SK-N-SH treated with all-trans-retinoic acid at 6 μM for 48 hours (cell line): ENCODE measurements at regions not wholly inside any gene's neighbourhood (a gene's known extent, or its start where the extent isn't known, plus 50 kb on each side); places are given as distances from the start of the nearest gene placed in this dataset.

Source experiments
- ATAC-seq: fragments of 200-7000 bp; cut with Tn5 transposase; 3 replicates; pipeline ENCODE4 v1.9.1; 2020; ENCODE audit warnings: mild to moderate bottlenecking, moderate library complexity
- ARNTL ChIP-seq: fragments of 450-650 bp; formaldehyde crosslinking; IDR thresholded peaks from 2 replicates; pipeline ENCODE4 v1.5.0; 2020; ENCODE audit warnings: low read depth, mild to moderate bottlenecking, moderate library complexity, borderline replicate concordance
- BACH2 ChIP-seq: fragments of 250-450 bp; sonication (Bioruptor Pico); IDR thresholded peaks from 2 replicates; pipeline ENCODE4 v1.9.0; 2021; ENCODE audit warnings: mild to moderate bottlenecking, borderline replicate concordance
- CSDC2 ChIP-seq: fragments of 250-450 bp; sonication (Bioruptor Pico); IDR thresholded peaks from 2 replicates; pipeline ENCODE4 v1.5.0; 2020; ENCODE audit warnings: mild to moderate bottlenecking, moderate library complexity
- ESRRG ChIP-seq: fragments of 250-450 bp; sonication (Bioruptor Pico); IDR thresholded peaks from 2 replicates; pipeline ENCODE4 v1.6.1; 2021; ENCODE audit warnings: mild to moderate bottlenecking
- GLIS3 ChIP-seq: fragments of 250-450 bp; sonication (Bioruptor Pico); IDR thresholded peaks from 2 replicates; pipeline ENCODE4 v1.5.0; 2020; ENCODE audit warnings: mild to moderate bottlenecking, moderate library complexity
- ISL1 ChIP-seq: fragments of 250-450 bp; sonication (Bioruptor Pico); IDR thresholded peaks from 2 replicates; pipeline ENCODE4 v2.1.2; 2022; ENCODE audit warnings: mild to moderate bottlenecking, moderate library complexity
- OSR1 ChIP-seq: fragments of 250-450 bp; sonication (Bioruptor Pico); IDR thresholded peaks from 2 replicates; pipeline ENCODE4 v1.8.0; 2022; ENCODE audit warnings: moderate library complexity, mild to moderate bottlenecking, inconsistent platforms
- PPARA ChIP-seq: fragments of 250-450 bp; sonication (Bioruptor Pico); IDR thresholded peaks from 2 replicates; pipeline ENCODE4 v1.5.0; 2020; ENCODE audit warnings: mild to moderate bottlenecking, borderline replicate concordance
- RARB ChIP-seq: fragments of 250-450 bp; sonication (Bioruptor Pico); IDR thresholded peaks from 2 replicates; pipeline ENCODE4 v1.8.0; 2021; ENCODE audit warnings: mild to moderate bottlenecking, moderate library complexity
- SNAI2 ChIP-seq: fragments of 250-450 bp; sonication (Bioruptor Pico); IDR thresholded peaks from 2 replicates; pipeline ENCODE4 v1.5.0; 2020; ENCODE audit warnings: mild to moderate bottlenecking, moderate library complexity
- TCF4 ChIP-seq: fragments of 250-450 bp; sonication (Bioruptor Pico); IDR thresholded peaks from 2 replicates; pipeline ENCODE4 v1.8.0; 2021; ENCODE audit warnings: mild to moderate bottlenecking, moderate library complexity, borderline replicate concordance
- TOX ChIP-seq: fragments of 250-450 bp; sonication (Bioruptor Pico); IDR thresholded peaks from 2 replicates; pipeline ENCODE4 v1.8.0; 2021; ENCODE audit warnings: mild to moderate bottlenecking, moderate library complexity, borderline replicate concordance
- ZC3H10 ChIP-seq: fragments of 250-450 bp; sonication (Bioruptor Pico); IDR thresholded peaks from 2 replicates; pipeline ENCODE4 v1.5.1; 2021; ENCODE audit warnings: mild to moderate bottlenecking, moderate library complexity
- ZFP3 ChIP-seq: fragments of 250-450 bp; sonication (Bioruptor Pico); IDR thresholded peaks from 2 replicates; pipeline ENCODE4 v1.5.0; 2020; ENCODE audit warnings: mild to moderate bottlenecking, moderate library complexity
- ZFP30 ChIP-seq: fragments of 450-650 bp; formaldehyde crosslinking; IDR thresholded peaks from 2 replicates; pipeline ENCODE4 v1.5.0; 2022; ENCODE audit warnings: mild to moderate bottlenecking, moderate library complexity
- ZNF565 ChIP-seq: fragments of 450-650 bp; formaldehyde crosslinking; conservative IDR thresholded peaks from 2 replicates; pipeline ENCODE4 v1.5.0; 2020; ENCODE audit warnings: low read depth, mild to moderate bottlenecking, moderate library complexity
- ZNF70 ChIP-seq: fragments of 450-650 bp; formaldehyde crosslinking; IDR thresholded peaks from 2 replicates; pipeline ENCODE4 v1.5.0; 2020; ENCODE audit warnings: mild to moderate bottlenecking, moderate library complexity
- ZNF8 ChIP-seq: fragments of 450-650 bp; formaldehyde crosslinking; IDR thresholded peaks from 2 replicates; pipeline ENCODE4 v1.5.0; 2020; ENCODE audit warnings: mild to moderate bottlenecking, moderate library complexity
- TF ChIP-seq, protein P1 (sequence below): fragments of 250-450 bp; sonication (Bioruptor Pico); IDR thresholded peaks from 2 replicates; pipeline ENCODE4 v1.8.0; 2020; ENCODE audit warnings: mild to moderate bottlenecking, moderate library complexity, borderline replicate concordance
- TF ChIP-seq, protein P2 (sequence below): fragments of 250-450 bp; sonication (Bioruptor Pico); IDR thresholded peaks from 2 replicates; pipeline ENCODE4 v1.5.1; 2020; ENCODE audit warnings: low read depth, mild to moderate bottlenecking, moderate library complexity
- TF ChIP-seq, protein P3 (sequence below): fragments of 250-450 bp; sonication (Bioruptor Pico); IDR thresholded peaks from 2 replicates; pipeline ENCODE4 v1.5.0; 2020; ENCODE audit warnings: mild to moderate bottlenecking, moderate library complexity
- TF ChIP-seq, protein P4 (sequence below): fragments of 250-450 bp; sonication (Bioruptor Pico); IDR thresholded peaks from 2 replicates; pipeline ENCODE4 v1.5.1; 2021; ENCODE audit warnings: mild to moderate bottlenecking, moderate library complexity

DNA sequence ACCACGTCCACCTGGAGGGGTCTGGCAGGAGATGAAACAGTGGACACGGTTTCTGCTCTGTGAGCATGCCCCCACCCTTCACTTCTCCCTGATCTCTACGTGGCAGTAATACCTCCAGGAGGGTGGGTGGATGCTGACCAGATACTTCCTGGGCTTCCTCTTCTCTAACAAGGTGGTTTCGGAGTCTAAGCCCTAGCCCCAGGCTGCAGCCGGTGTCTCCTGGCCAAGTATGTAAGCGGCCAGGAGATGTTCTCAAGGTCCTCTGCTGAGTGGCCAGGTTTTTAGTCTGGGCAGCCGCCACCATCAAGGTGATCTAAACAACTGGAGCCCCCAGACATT, 101.8 kb upstream of the ASB18 start (continued):
- TF ChIP-seq, protein P1, sequence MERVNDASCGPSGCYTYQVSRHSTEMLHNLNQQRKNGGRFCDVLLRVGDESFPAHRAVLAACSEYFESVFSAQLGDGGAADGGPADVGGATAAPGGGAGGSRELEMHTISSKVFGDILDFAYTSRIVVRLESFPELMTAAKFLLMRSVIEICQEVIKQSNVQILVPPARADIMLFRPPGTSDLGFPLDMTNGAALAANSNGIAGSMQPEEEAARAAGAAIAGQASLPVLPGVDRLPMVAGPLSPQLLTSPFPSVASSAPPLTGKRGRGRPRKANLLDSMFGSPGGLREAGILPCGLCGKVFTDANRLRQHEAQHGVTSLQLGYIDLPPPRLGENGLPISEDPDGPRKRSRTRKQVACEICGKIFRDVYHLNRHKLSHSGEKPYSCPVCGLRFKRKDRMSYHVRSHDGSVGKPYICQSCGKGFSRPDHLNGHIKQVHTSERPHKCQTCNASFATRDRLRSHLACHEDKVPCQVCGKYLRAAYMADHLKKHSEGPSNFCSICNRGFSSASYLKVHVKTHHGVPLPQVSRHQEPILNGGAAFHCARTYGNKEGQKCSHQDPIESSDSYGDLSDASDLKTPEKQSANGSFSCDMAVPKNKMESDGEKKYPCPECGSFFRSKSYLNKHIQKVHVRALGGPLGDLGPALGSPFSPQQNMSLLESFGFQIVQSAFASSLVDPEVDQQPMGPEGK (CRISPR knock-in tag), result no peak
- TF ChIP-seq TCF4, result no peak
- no peak for TF ChIP-seq ZNF565
- no peak for TF ChIP-seq ARNTL
- no peak for TF ChIP-seq SNAI2
- TF ChIP-seq, protein P2, sequence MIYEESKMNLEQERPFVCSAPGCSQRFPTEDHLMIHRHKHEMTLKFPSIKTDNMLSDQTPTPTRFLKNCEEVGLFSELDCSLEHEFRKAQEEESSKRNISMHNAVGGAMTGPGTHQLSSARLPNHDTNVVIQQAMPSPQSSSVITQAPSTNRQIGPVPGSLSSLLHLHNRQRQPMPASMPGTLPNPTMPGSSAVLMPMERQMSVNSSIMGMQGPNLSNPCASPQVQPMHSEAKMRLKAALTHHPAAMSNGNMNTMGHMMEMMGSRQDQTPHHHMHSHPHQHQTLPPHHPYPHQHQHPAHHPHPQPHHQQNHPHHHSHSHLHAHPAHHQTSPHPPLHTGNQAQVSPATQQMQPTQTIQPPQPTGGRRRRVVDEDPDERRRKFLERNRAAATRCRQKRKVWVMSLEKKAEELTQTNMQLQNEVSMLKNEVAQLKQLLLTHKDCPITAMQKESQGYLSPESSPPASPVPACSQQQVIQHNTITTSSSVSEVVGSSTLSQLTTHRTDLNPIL (CRISPR knock-in tag), result no peak

DNA sequence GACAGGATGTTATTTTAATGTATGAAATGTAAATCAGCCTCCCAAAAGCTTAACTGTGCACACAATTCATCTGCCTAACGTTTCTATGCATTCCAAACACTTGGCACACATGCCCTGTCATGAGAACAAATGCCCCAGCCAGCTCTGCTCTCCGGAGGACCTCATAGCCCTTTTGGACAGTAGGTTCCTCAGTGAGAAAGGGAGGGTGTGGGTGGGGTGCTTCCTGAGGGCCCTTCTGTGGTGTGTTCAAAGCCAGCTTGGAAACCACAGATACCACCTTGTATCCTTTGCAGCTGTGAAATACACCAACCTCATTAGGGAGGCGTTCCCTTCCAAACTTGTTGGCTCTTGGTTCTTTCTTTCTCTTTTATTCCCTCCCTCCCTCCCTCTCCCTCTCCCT, 102.2 kb upstream of the ASB18 start:
- no peak for ATAC-seq

DNA sequence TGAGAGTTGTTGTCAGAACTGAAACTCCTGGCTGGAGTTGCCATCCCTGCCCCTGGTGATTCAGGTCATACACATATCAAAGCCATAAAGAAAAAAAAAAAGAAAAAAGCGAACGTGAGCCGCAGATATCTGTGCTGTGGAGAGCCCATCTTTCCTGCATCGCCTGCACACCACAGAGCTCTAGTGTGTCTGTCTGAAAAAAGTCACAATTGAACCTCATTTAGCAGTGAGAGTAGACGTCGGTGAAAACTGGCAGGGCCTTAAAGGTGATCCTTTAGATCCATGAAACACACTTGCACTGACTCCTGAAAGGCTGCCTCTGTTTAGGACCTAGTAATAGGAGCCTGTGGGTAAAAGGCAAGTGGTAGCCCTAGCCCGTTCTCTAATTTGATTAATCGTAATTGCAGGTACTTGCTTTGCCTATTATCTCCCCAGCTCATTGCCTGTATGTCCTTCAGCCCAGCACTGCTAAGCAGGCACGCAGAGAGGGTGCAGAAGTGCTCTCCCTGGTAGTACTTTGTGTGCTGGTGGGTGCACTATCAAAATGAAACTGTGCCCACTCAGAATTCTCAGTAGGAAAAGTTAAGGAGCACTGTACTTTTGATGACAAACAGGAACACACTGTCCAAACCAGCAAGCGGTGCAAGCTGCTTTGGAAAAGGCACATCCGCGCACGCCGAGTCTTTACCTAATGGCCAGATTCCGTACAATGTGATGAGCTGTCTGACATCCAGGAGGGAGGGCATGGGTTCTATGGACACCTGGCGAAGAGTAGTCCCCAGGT, 103.5 kb upstream of the ASB18 start:
- TF ChIP-seq PPARA (CRISPR knock-in tag) (no peak), SNAI2 (no peak), GLIS3 (CRISPR knock-in tag) (no peak), BACH2 (no peak), ZFP30 (CRISPR knock-in tag) (no peak), TCF4 (no peak), ZC3H10 (CRISPR knock-in tag) (no peak), ZNF70 (CRISPR knock-in tag) (no peak), ZNF565 (no peak), TOX (CRISPR knock-in tag) (no peak), ARNTL (no peak), OSR1 (CRISPR knock-in tag) (no peak), CSDC2 (no peak), ZFP3 (CRISPR knock-in tag) (no peak), RARB (no peak), ZNF8 (CRISPR knock-in tag) (no peak)
- TF ChIP-seq, protein P2 (CRISPR knock-in tag), result no peak
- TF ChIP-seq, protein P3, sequence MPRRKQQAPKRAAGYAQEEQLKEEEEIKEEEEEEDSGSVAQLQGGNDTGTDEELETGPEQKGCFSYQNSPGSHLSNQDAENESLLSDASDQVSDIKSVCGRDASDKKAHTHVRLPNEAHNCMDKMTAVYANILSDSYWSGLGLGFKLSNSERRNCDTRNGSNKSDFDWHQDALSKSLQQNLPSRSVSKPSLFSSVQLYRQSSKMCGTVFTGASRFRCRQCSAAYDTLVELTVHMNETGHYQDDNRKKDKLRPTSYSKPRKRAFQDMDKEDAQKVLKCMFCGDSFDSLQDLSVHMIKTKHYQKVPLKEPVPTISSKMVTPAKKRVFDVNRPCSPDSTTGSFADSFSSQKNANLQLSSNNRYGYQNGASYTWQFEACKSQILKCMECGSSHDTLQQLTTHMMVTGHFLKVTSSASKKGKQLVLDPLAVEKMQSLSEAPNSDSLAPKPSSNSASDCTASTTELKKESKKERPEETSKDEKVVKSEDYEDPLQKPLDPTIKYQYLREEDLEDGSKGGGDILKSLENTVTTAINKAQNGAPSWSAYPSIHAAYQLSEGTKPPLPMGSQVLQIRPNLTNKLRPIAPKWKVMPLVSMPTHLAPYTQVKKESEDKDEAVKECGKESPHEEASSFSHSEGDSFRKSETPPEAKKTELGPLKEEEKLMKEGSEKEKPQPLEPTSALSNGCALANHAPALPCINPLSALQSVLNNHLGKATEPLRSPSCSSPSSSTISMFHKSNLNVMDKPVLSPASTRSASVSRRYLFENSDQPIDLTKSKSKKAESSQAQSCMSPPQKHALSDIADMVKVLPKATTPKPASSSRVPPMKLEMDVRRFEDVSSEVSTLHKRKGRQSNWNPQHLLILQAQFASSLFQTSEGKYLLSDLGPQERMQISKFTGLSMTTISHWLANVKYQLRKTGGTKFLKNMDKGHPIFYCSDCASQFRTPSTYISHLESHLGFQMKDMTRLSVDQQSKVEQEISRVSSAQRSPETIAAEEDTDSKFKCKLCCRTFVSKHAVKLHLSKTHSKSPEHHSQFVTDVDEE (CRISPR knock-in tag), result no peak

More for the DNA sequence above, 102.2 kb upstream of the ASB18 start:
- TF ChIP-seq TOX (CRISPR knock-in tag) (no peak), CSDC2 (no peak), ARNTL (no peak), ZFP30 (CRISPR knock-in tag) (no peak), ZFP3 (CRISPR knock-in tag) (no peak), GLIS3 (CRISPR knock-in tag) (no peak), ZNF565 (no peak), ISL1 (CRISPR knock-in tag) (no peak), SNAI2 (no peak), PPARA (CRISPR knock-in tag) (no peak), ZNF8 (CRISPR knock-in tag) (no peak), ESRRG (CRISPR knock-in tag) (no peak), ZC3H10 (CRISPR knock-in tag) (no peak), TCF4 (no peak), OSR1 (CRISPR knock-in tag) (no peak), ZNF70 (CRISPR knock-in tag) (no peak)
- TF ChIP-seq, protein P4, sequence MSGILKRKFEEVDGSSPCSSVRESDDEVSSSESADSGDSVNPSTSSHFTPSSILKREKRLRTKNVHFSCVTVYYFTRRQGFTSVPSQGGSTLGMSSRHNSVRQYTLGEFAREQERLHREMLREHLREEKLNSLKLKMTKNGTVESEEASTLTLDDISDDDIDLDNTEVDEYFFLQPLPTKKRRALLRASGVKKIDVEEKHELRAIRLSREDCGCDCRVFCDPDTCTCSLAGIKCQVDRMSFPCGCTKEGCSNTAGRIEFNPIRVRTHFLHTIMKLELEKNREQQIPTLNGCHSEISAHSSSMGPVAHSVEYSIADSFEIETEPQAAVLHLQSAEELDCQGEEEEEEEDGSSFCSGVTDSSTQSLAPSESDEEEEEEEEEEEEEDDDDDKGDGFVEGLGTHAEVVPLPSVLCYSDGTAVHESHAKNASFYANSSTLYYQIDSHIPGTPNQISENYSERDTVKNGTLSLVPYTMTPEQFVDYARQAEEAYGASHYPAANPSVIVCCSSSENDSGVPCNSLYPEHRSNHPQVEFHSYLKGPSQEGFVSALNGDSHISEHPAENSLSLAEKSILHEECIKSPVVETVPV (CRISPR knock-in tag), result no peak
- TF ChIP-seq, all 23 proteins: peak for 0

More for the DNA sequence above, 103.5 kb upstream of the ASB18 start:
- ATAC-seq, result no peak
